Activated CD8-positive, alpha-beta T cell treated with anti-CD3 and anti-CD28 coated beads for 36 hours (primary cell): ENCODE measurements at regions not wholly inside any gene's neighbourhood (a gene's known extent, or its start where the extent isn't known, plus 50 kb on each side); places are given as distances from the start of the nearest gene placed in this dataset.

Source experiments
- ATAC-seq: fragments of 200-7000 bp; cut with Tn5 transposase; one replicate; pipeline ENCODE4 v1.10.0; 2021; ENCODE audit warnings: mild to moderate bottlenecking, moderate library complexity
- CTCF ChIA-PET: fragments of 350-600 bp; sonication (Branson Sonifier 250); formaldehyde crosslinking; loops from one replicate; lab custom pipeline; 2021; ENCODE audit warnings: antibody characterized with exemption; lab: Charles Lee
- POLR2A ChIA-PET: fragments of 350-600 bp; sonication (Branson Sonifier 250); formaldehyde crosslinking; loops from one replicate; lab custom pipeline; 2021; ENCODE audit warnings: antibody characterized with exemption; lab: Charles Lee
- DNase-seq: peaks from one replicate; pipeline ENCODE4 v3.0.0-alpha.2; 2020
- H3K27ac Mint-ChIP-seq: one replicate; pipeline ENCODE4 v1.8.0; 2021; ENCODE audit warnings: mild to moderate bottlenecking, mixed read lengths
- H3K27me3 Mint-ChIP-seq: one replicate; pipeline ENCODE4 v1.8.0; 2021; ENCODE audit warnings: mixed read lengths
- H3K36me3 Mint-ChIP-seq: one replicate; pipeline ENCODE4 v1.8.0; 2021; ENCODE audit warnings: low read depth, mixed read lengths
- H3K4me1 Mint-ChIP-seq: one replicate; pipeline ENCODE4 v1.8.0; 2021; ENCODE audit warnings: low read depth, mixed read lengths
- H3K4me3 Mint-ChIP-seq: one replicate; pipeline ENCODE4 v1.8.0; 2021; ENCODE audit warnings: mild to moderate bottlenecking, moderate library complexity, mixed read lengths
- H3K9me3 Mint-ChIP-seq: one replicate; pipeline ENCODE4 v1.8.0; 2021; ENCODE audit warnings: mixed read lengths
- intact Hi-C: fragments of 100-400 bp; cut with micrococcal nuclease; formaldehyde crosslinking; loops from one replicate; pipeline ENCODE4 v1.10.0; 2022
- TF ChIP-seq, protein P1 (sequence below): fragments of 200-600 bp; IDR thresholded peaks from one replicate; pipeline ENCODE4 v1.8.0; 2022; ENCODE audit warnings: antibody characterized with exemption, mild to moderate bottlenecking

DNA sequence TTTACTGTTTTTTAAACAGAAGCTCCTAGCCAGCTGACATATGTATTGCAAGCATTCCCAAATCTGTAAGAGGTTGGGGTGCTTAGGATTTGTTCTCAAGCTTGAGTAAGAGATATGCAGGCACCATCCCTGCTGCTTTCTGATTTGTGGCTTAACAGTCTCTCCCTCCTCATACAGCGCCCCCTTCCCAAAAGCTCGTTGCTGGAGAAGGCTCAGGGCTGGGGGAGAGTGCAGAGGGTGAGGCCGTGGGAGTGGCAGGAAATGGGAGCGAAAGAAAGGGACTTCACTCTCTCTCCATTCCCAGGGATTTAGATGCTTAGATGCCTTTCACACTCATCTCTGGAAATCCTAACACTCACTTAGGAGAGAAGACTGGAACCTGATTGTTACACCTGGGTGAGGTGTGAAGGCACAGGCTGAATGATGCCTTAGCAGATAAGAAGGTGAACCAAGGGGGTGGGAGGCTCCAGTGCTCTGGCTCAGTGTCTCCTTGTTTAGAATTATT is 172.0 kb downstream of the C12orf75 start:
- TF ChIP-seq, protein P1, sequence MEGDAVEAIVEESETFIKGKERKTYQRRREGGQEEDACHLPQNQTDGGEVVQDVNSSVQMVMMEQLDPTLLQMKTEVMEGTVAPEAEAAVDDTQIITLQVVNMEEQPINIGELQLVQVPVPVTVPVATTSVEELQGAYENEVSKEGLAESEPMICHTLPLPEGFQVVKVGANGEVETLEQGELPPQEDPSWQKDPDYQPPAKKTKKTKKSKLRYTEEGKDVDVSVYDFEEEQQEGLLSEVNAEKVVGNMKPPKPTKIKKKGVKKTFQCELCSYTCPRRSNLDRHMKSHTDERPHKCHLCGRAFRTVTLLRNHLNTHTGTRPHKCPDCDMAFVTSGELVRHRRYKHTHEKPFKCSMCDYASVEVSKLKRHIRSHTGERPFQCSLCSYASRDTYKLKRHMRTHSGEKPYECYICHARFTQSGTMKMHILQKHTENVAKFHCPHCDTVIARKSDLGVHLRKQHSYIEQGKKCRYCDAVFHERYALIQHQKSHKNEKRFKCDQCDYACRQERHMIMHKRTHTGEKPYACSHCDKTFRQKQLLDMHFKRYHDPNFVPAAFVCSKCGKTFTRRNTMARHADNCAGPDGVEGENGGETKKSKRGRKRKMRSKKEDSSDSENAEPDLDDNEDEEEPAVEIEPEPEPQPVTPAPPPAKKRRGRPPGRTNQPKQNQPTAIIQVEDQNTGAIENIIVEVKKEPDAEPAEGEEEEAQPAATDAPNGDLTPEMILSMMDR: no peak
- DNase-seq (no peak), ATAC-seq (no peak)
- Mint-ChIP-seq H3K27ac (no peak overlapping the region), H3K9me3 (no peaks in the 10 kb centered on the region), H3K36me3 (no peaks in the 10 kb centered on the region), H3K4me1 (no peaks in the 10 kb centered on the region), H3K4me3 (no peak overlapping the region), H3K27me3 (peaks cover 18% of the 10 kb centered on the region)
- POLR2A ChIA-PET: no interaction called here
- intact Hi-C loops: no loop called here
- CTCF ChIA-PET: no interaction called here

DNA sequence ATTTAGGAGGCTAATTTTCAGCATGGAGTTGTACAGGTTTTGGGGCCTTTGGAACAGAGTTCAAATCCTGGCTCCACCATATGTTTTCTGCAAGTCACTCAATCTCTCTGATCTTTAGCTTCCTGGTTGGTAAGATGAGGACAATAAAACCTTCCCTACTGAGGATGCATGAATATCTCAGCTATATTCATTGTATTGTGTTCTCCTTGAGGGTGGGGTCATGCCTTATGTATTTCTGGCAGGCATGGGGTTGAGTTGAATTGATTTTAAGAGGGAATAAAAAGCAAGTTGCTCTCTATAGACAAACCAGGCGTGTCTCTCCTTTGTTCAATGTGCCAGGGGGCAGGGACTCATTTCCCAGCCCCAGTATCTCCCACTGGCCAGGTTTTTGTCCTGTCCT is 173.1 kb downstream of the C12orf75 start:
- DNase-seq: no peak
- TF ChIP-seq, protein P1: no peak
- intact Hi-C loops: no loop called here
- peaks cover 18% of the 10 kb centered on the region for H3K27me3 Mint-ChIP-seq
- H3K9me3 Mint-ChIP-seq: no peaks in the 10 kb centered on the region
- no peaks in the 10 kb centered on the region for H3K36me3 Mint-ChIP-seq
- no peak overlapping the region for H3K4me3 Mint-ChIP-seq
- no peaks in the 10 kb centered on the region for H3K4me1 Mint-ChIP-seq
- ATAC-seq: no peak
- ChIA-PET CTCF (no interaction called here), POLR2A (interaction anchor here (0.7 kb wide), 1 partner anchor 390 kb away, joined by 4 read pairs; no protein-coding TSS in a partner anchor)
- H3K27ac Mint-ChIP-seq: no peak overlapping the region

DNA sequence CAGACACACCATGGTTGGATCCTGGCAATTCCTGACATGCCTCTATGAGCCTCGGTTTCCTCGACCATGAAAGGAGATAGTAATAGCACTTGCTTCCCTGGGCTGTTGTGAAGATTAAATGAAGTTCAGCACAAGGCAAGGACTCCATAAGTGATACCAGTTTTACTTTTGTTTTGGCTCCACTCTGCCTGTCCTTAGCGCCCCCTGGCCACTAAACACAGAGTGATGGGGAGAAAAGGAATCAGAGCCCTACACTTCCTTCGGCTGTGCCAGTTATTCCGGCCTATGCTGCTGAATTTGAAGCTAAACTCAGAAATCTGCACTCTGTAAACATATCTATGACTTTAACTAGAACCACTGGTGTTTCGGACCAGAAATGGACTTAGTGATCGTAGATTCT is 173.8 kb downstream of the C12orf75 start:
- no peak for ATAC-seq
- TF ChIP-seq, protein P1: no peak
- intact Hi-C loops: no loop called here
- H3K9me3 Mint-ChIP-seq: no peaks in the 10 kb centered on the region
- peaks cover 18% of the 10 kb centered on the region for H3K27me3 Mint-ChIP-seq
- no peaks in the 10 kb centered on the region for H3K4me1 Mint-ChIP-seq
- no peak for DNase-seq
- no peak overlapping the region for H3K4me3 Mint-ChIP-seq
- no peaks in the 10 kb centered on the region for H3K36me3 Mint-ChIP-seq
- no peak overlapping the region for H3K27ac Mint-ChIP-seq
- CTCF ChIA-PET: no interaction called here
- POLR2A ChIA-PET: no interaction called here

DNA sequence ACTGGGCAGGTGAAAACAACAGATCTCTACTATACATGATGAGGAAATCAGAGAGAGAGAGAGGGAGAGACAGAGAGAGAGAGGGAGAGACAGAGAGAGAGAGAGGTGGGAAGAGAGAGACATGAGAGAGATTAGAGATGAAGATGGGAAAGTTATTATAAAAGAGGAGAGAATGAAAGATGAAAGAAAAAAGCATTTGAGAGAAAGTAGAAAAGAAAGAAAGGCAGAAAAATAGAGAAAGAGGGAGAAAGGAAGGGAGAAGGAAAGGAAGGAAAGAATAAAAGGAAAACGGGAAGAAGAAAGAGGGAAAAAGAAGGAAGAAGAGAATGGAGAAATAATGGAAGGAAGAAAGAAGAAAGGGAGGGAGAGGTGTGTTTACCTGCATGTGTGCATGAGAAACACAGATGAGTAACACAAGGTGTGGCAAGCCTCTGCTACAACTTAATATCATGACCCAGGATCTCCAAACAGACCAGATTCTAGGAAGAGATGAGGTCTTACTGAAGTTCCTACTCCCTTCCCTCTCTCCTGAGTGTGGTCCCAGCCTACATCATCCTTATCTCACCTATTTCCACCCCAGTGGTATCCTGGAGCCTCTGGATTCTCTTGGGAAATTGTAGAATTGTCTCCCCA is 176.3 kb downstream of the C12orf75 start:
- Mint-ChIP-seq H3K4me3 (no peak overlapping the region), H3K4me1 (no peaks in the 10 kb centered on the region), H3K27ac (no peak overlapping the region), H3K27me3 (peaks cover 13% of the 10 kb centered on the region), H3K9me3 (no peaks in the 10 kb centered on the region), H3K36me3 (no peaks in the 10 kb centered on the region)
- ChIA-PET CTCF (no interaction called here), POLR2A (no interaction called here)
- ATAC-seq (no peak), DNase-seq (no peak)
- intact Hi-C loops: no loop called here
- TF ChIP-seq, protein P1: no peak

DNA sequence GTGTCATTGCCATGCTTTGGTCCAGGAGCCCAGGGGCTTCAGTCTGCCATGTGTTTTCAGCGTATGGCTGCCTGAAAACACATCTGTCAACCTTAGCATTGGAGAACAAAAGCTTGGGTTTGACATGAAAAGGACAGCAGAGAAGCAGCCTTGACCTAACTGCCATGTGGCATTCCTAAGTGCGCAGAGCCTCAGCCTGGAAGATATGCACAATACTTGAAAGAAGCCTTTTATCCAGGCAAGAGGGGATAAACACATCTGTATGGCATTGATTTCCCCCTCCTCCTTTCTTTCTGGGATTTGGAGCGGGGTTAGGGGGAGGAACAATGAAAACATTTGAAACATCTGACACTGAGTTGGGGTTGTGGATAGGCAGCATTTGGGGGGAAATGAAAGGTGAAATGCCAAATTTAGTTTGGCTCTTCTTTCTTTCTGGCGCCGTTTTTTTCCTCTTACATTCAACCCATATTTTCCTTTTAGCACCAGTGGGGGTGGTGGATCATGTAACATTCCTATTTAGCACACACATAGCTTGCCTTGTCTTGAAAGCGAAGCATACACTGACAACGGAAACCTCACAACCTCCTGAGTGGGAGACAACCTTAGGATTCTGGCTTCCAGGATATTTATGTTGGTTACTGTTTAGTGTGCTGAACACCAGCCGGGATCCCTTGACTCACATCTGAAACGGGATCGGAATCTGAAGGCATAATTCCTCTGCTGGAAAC is 177.0 kb downstream of the C12orf75 start:
- H3K4me3 Mint-ChIP-seq: no peak overlapping the region
- ChIA-PET CTCF (no interaction called here), POLR2A (no interaction called here)
- no peak overlapping the region for H3K27ac Mint-ChIP-seq
- H3K36me3 Mint-ChIP-seq: no peaks in the 10 kb centered on the region
- H3K4me1 Mint-ChIP-seq: no peaks in the 10 kb centered on the region
- DNase-seq: no peak
- intact Hi-C loops: no loop called here
- no peak for ATAC-seq
- no peaks in the 10 kb centered on the region for H3K9me3 Mint-ChIP-seq
- TF ChIP-seq, protein P1: no peak
- peaks cover 12% of the 10 kb centered on the region for H3K27me3 Mint-ChIP-seq
